HL-60 (cell line): ENCODE measurements at regions not wholly inside any gene's neighbourhood (a gene's known extent, or its start where the extent isn't known, plus 50 kb on each side); places are given as distances from the start of the nearest gene placed in this dataset.

Source experiments
- DNase-seq, 2 experiments: peaks; one replicate each; pipeline ENCODE4 v3.0.0-alpha.2; 2010 to 2020; ENCODE audit warnings: low read depth in 1 of 2, low spot score in 1 of 2
- H3K27ac ChIP-seq: fragments of 250-450 bp; sonication (Bioruptor Pico); replicated peaks from 2 replicates; pipeline ENCODE4 v1.5.1; 2020; ENCODE audit warnings: mild to moderate bottlenecking, moderate library complexity
- H3K27me3 ChIP-seq: fragments of 250-450 bp; sonication (Bioruptor Pico); 2 replicates; pipeline ENCODE4 v1.5.1; 2021; ENCODE audit warnings: mild to moderate bottlenecking, moderate library complexity; ENCODE audit not compliant: insufficient read depth, poor library complexity, severe bottlenecking
- H3K4me3 ChIP-seq: replicated peaks from 2 replicates; pipeline ENCODE4 v1.5.1; 2011; ENCODE audit warnings: mild to moderate bottlenecking, control low read depth, low read length; ENCODE audit not compliant: insufficient read depth
- CTCF ChIP-seq: IDR thresholded peaks from one replicate; pipeline ENCODE4 v1.5.1; 2011; ENCODE audit warnings: low read length, control low read depth, inconsistent platforms; ENCODE audit not compliant: insufficient read depth
- GABPA ChIP-seq: IDR thresholded peaks from 2 replicates; pipeline ENCODE4 v1.6.1; 2012; ENCODE audit warnings: low read depth
- POLR2AphosphoS5 ChIP-seq: IDR thresholded peaks from 2 replicates; pipeline ENCODE4 v1.6.1; 2012; ENCODE audit warnings: low read depth
- REST ChIP-seq: IDR thresholded peaks from 2 replicates; pipeline ENCODE4 v1.6.1; 2012; ENCODE audit warnings: low read depth; ENCODE audit not compliant: insufficient replicate concordance
- SPI1 ChIP-seq: IDR thresholded peaks from 2 replicates; pipeline ENCODE4 v1.6.1; 2012; ENCODE audit warnings: low read depth, mild to moderate bottlenecking, borderline replicate concordance

- H3K27ac ChIP-seq = no peak overlapping the region
- no peak overlapping the region for H3K4me3 ChIP-seq
- TF ChIP-seq REST (no peak), GABPA (no peak), SPI1 (no peak), POLR2AphosphoS5 (no peak), CTCF (no peak)
- no peak for DNase-seq
- H3K27me3 ChIP-seq = no peaks in the 10 kb centered on the region
These were observed 141.1 kb downstream of the EN1 start for GRCh38 chr2:118706371-118706770.

DNA sequence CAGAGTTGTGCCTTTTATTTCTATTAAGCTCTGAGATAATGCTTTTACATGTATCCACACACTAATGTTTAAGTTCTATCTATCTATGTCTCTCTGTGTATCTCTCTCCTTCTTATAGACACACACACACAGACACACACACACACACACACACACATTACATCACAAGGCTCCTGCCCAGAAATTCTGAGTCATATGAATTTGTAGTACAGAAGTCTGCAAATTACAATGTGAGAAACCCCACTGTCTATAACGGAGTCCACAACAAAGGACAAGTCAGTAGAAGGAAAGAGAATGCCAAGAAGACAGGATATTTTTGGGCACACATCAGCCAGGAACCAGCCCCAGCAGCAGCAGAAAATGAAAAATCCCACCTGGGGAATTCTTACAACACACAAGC is 142.4 kb downstream of the EN1 start:
- Histone ChIP-seq H3K4me3 (no peak overlapping the region), H3K27ac (no peak overlapping the region), H3K27me3 (no peaks in the 10 kb centered on the region)
- TF ChIP-seq POLR2AphosphoS5 (no peak), REST (no peak)
- no peak for DNase-seq

DNA sequence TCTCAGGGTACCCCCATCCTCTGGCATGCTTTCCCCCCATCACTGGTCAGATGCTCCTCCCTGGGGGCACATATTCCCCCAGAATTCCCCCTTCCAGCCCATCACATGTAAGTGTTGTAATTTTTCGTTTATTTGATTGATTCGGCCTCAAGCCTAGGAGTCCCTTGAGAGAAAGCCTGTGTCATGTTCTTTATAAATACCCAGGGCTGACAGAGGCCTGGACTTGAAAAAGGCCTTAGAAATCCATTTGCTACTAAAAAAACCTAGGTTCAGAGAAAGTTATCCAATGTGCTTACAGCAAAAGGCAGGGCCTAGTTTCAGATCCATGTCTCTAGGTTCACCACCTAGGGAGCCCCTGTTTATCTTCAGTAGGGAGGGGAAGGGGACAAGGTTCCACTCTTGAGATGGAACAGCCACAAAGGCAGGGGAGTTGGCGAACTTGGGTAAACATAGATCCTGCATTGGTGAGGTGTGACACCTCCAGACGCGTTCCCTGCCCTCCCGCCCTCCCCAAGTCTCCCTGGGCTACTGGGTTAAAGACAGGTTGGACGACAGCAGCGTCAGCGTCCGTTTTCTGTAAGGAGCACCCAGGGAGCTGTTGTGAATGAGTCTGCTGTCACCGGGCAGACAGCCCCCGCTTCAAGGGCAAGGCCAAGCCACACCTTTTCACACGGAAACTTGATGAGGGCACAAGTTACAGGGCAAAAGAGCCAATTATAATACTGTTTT is 147.8 kb downstream of the EN1 start:
- Histone ChIP-seq H3K27ac (no peak overlapping the region), H3K4me3 (no peak overlapping the region), H3K27me3 (no peaks in the 10 kb centered on the region)
- TF ChIP-seq REST (no peak), GABPA (no peak), POLR2AphosphoS5 (no peak), CTCF (no peak), SPI1 (no peak)
- DNase-seq = no peak

DNA sequence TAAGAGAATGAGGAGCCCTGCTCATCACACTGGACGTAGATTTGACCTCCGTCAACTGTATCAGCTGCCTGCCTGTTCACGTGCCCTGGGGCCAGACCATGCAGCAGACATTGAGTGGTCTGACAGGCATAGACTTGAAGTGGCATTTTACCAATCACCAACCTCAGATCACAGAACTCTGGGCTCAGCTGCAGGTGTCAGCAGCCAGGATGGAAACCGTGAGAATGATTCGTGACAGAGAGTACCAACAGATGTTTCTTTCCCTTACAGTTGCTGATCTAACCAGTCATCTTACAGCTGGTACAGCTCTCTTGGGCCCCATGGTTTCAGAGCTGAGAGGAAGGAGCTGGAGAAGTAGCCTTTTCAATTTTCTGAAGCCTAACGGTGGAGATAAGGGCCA is 148.9 kb downstream of the EN1 start:
- no peak overlapping the region for H3K27ac ChIP-seq
- H3K27me3 ChIP-seq = no peaks in the 10 kb centered on the region
- no peak overlapping the region for H3K4me3 ChIP-seq
- DNase-seq = no peak
- no peak for TF ChIP-seq SPI1
